CD14-positive monocyte (primary cell): ENCODE measurements at regions not wholly inside any gene's neighbourhood (a gene's known extent, or its start where the extent isn't known, plus 50 kb on each side); places are given as distances from the start of the nearest gene placed in this dataset.

ENCODE experiments used
- DNase-seq, 3 donors: peaks; one replicate each; pipeline ENCODE4 v3.0.0-alpha.2; 2011 to 2022
- H2AFZ ChIP-seq: 2 replicates; pipeline ENCODE4 v1.6.0; 2012; ENCODE audit warnings: mild to moderate bottlenecking, low read depth, low read length, inconsistent platforms; ENCODE audit not compliant: insufficient read depth, poor library complexity, severe bottlenecking
- H3K27ac ChIP-seq, 2 donors: 1 replicate in 1 of 2; 2 replicates in 1 of 2; pipeline ENCODE4 v1.5.1; 2012 to 2013; ENCODE audit warnings: low read length in 2 of 2, control low read depth in 1 of 2, inconsistent platforms in 1 of 2, low read depth in 1 of 2, mild to moderate bottlenecking in 1 of 2
- H3K27me3 ChIP-seq, 2 donors: one replicate each; pipeline versions ENCODE4 v1.6.0 to v1.6.1; 2011 to 2013; ENCODE audit warnings: low read length in 2 of 2; ENCODE audit not compliant: control insufficient read depth in 2 of 2, insufficient read depth in 2 of 2
- H3K36me3 ChIP-seq, 2 donors: replicated peaks in 1 of 2; 1 replicate in 1 of 2; 2 replicates in 1 of 2; pipeline versions ENCODE4 v1.5.1 to v1.6.1; 2012 to 2013; ENCODE audit warnings: low read length in 2 of 2, control low read depth in 1 of 2, inconsistent platforms in 1 of 2, mild to moderate bottlenecking in 1 of 2; ENCODE audit not compliant: insufficient read depth in 2 of 2, control insufficient read depth in 1 of 2
- H3K4me1 ChIP-seq, 2 donors: 1 replicate in 1 of 2; 2 replicates in 1 of 2; pipeline versions ENCODE4 v1.5.1 to v1.6.1; 2012 to 2013; ENCODE audit warnings: low read length in 2 of 2, control low read depth in 1 of 2, inconsistent platforms in 1 of 2, mild to moderate bottlenecking in 1 of 2, moderate library complexity in 1 of 2; ENCODE audit not compliant: insufficient read depth in 2 of 2, control insufficient read depth in 1 of 2
- H3K4me2 ChIP-seq: replicated peaks from 2 replicates; pipeline ENCODE3; 2012; ENCODE audit warnings: low read length, moderate library complexity, mild to moderate bottlenecking; ENCODE audit not compliant: poor library complexity, severe bottlenecking; ENCODE audit errors: extremely low read depth
- H3K4me3 ChIP-seq, 3 experiments: fragments of 200-600 bp in 1 of 3; sonication (generic) in 1 of 3; replicated peaks in 1 of 3; 1 replicate in 2 of 3; 2 replicates in 1 of 3; pipeline ENCODE4 v1.5.1; 2011 to 2013; ENCODE audit warnings: low read length in 3 of 3, mild to moderate bottlenecking in 3 of 3, control low read depth in 2 of 3, low read depth in 2 of 3, inconsistent platforms in 1 of 3, moderate library complexity in 1 of 3
- H3K79me2 ChIP-seq: 2 replicates; pipeline ENCODE4 v1.6.0; 2012; ENCODE audit warnings: mild to moderate bottlenecking, control low read depth, inconsistent platforms, low read length, moderate library complexity; ENCODE audit not compliant: insufficient read depth
- H3K9ac ChIP-seq: 2 replicates; pipeline ENCODE4 v1.6.0; 2017; ENCODE audit warnings: low read length, mild to moderate bottlenecking; ENCODE audit not compliant: insufficient read depth, poor library complexity, severe bottlenecking
- H3K9me3 ChIP-seq, 2 donors: replicated peaks in 1 of 2; 1 replicate in 1 of 2; 2 replicates in 1 of 2; pipeline versions ENCODE4 v1.5.1 to v1.6.1; 2012 to 2013; ENCODE audit warnings: low read length in 2 of 2, control low read depth in 1 of 2; ENCODE audit not compliant: control insufficient read depth in 1 of 2, insufficient read depth in 1 of 2
- H4K20me1 ChIP-seq: 2 replicates; pipeline ENCODE4 v1.6.0; 2012; ENCODE audit warnings: mild to moderate bottlenecking, low read length, control low read depth, moderate library complexity; ENCODE audit not compliant: insufficient read depth
- H3K27ac Mint-ChIP-seq, 7 donors: one replicate each; pipeline ENCODE4 v1.8.0; 2020; ENCODE audit warnings: mild to moderate bottlenecking in 7 of 7, mixed read lengths in 7 of 7, moderate library complexity in 6 of 7, inconsistent platforms in 2 of 7
- H3K27me3 Mint-ChIP-seq, 3 donors: one replicate each; pipeline ENCODE4 v1.8.0; 2021 to 2022; ENCODE audit warnings: low read depth in 3 of 3, mild to moderate bottlenecking in 3 of 3, mixed read lengths in 3 of 3, moderate library complexity in 3 of 3, inconsistent platforms in 1 of 3
- H3K36me3 Mint-ChIP-seq, 2 donors: one replicate each; pipeline ENCODE4 v1.8.0; 2020; ENCODE audit warnings: mixed read lengths in 2 of 2, inconsistent platforms in 1 of 2, mild to moderate bottlenecking in 1 of 2
- H3K4me1 Mint-ChIP-seq: one replicate; pipeline ENCODE4 v1.8.0; 2020; ENCODE audit warnings: mild to moderate bottlenecking, mixed read lengths
- H3K4me3 Mint-ChIP-seq, 2 donors: one replicate each; pipeline ENCODE4 v1.8.0; 2020; ENCODE audit warnings: mild to moderate bottlenecking in 2 of 2, mixed read lengths in 2 of 2, moderate library complexity in 1 of 2
- H3K9me3 Mint-ChIP-seq, 7 donors: one replicate each; pipeline ENCODE4 v1.8.0; 2020 to 2022; ENCODE audit warnings: mixed read lengths in 7 of 7, mild to moderate bottlenecking in 6 of 7, moderate library complexity in 6 of 7, inconsistent platforms in 2 of 7
- WGBS: methylation state at CpG from one replicate; pipeline ENCODE4 v1.1.5; 2013; ENCODE audit warnings: missing lambda C conversion rate; ENCODE audit not compliant: insufficient coverage; 5-methylcytosine and 5-hydroxymethylcytosine counted together
- intact Hi-C, 2 donors: fragments of 100-400 bp; cut with micrococcal nuclease; formaldehyde crosslinking; loops; one replicate each; pipeline versions ENCODE4 v1.15.0 to v1.15.1; 2023
- TF ChIP-seq, protein P1 (sequence below): fragments of 200-600 bp; IDR thresholded peaks from one replicate; pipeline ENCODE4 v1.8.0; 2022; ENCODE audit warnings: antibody characterized with exemption, mild to moderate bottlenecking

DNA sequence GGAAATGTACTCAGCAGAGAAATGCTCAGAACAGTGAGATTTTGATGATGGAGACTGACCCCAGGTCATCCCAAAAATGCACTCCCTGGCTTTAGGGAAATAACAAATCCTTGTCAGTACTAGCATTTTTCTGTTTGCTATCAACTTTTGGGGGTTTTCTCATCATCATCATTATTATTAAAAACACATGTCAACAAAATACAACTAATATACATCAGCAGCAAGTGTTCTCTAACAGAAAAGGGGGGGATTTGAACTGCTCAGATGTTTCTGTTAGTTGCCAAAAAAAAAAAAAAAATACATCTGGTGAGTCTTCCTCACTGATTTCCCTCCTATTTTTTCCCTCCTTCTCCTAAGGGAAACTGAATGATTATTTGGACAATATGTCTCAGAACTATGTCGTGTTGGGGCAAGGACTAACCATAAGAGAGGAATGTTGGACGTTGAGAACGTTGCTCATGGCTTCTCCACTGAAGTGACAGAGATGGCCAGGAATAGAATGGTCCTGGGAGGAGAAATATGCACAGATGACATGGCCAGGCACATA lies 230.0 kb upstream of the MCTP2 start:
- Histone ChIP-seq H3K36me3 (no peaks in the 10 kb centered on the region), H3K9me3 (no peaks in the 10 kb centered on the region), H3K79me2 (no peaks in the 10 kb centered on the region), H3K4me1 (no peaks in the 10 kb centered on the region), H3K4me3 (no peak overlapping the region), H2AFZ (no peak overlapping the region), H3K27me3 (no peaks in the 10 kb centered on the region), H3K9ac (no peak overlapping the region), H3K4me2 (no peak overlapping the region), H4K20me1 (no peaks in the 10 kb centered on the region), H3K27ac (no peak overlapping the region)
- WGBS: no CpG with 5 or more reads among the region's 3 CpGs
- intact Hi-C loops: no loop called here
- H3K27me3 Mint-ChIP-seq: peaks cover 0 to 2% (median 2%) of the 10 kb centered on the region in 3 donors
- no peak overlapping the region for H3K4me3 Mint-ChIP-seq
- no peak overlapping the region for H3K27ac Mint-ChIP-seq
- TF ChIP-seq, protein P1, sequence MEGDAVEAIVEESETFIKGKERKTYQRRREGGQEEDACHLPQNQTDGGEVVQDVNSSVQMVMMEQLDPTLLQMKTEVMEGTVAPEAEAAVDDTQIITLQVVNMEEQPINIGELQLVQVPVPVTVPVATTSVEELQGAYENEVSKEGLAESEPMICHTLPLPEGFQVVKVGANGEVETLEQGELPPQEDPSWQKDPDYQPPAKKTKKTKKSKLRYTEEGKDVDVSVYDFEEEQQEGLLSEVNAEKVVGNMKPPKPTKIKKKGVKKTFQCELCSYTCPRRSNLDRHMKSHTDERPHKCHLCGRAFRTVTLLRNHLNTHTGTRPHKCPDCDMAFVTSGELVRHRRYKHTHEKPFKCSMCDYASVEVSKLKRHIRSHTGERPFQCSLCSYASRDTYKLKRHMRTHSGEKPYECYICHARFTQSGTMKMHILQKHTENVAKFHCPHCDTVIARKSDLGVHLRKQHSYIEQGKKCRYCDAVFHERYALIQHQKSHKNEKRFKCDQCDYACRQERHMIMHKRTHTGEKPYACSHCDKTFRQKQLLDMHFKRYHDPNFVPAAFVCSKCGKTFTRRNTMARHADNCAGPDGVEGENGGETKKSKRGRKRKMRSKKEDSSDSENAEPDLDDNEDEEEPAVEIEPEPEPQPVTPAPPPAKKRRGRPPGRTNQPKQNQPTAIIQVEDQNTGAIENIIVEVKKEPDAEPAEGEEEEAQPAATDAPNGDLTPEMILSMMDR: no peak
- H3K4me1 Mint-ChIP-seq: no peaks in the 10 kb centered on the region
- peaks cover 0 to 7% (median 0%) of the 10 kb centered on the region in 7 donors for H3K9me3 Mint-ChIP-seq
- no peak for DNase-seq
- no peaks in the 10 kb centered on the region for H3K36me3 Mint-ChIP-seq

DNA sequence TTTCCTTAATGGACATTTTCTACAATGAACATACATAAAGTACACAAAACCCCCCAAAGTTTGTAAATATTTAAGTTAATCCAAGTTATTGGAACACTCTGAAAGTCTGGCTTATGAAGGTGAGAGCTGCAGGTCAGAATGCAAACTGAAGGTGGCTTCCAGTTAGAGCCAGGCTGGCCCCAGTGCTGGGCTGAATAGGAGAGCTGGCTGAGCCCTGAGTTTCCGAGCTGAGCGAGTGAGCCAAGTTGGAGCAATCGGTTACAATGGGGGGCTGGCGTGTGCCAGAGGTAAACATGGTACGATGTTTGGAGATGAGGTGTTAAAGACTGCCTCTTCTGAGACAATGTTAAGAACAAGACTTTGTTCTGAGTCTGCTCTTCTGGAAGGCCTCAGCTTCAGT lies 230.8 kb upstream of the MCTP2 start:
- H3K4me1 Mint-ChIP-seq: no peaks in the 10 kb centered on the region
- no peak overlapping the region for H3K27ac Mint-ChIP-seq
- H3K4me3 Mint-ChIP-seq: no peak overlapping the region
- no peaks in the 10 kb centered on the region for H3K27me3 ChIP-seq
- no peaks in the 10 kb centered on the region for H4K20me1 ChIP-seq
- peaks cover 0 to under 1% (median 0%) of the 10 kb centered on the region in 7 donors for H3K9me3 Mint-ChIP-seq
- intact Hi-C loops: no loop called here
- peaks cover 0 to 2% (median 0%) of the 10 kb centered on the region in 3 donors for H3K27me3 Mint-ChIP-seq
- H3K4me1 ChIP-seq: no peaks in the 10 kb centered on the region
- H3K27ac ChIP-seq: no peak overlapping the region
- no peaks in the 10 kb centered on the region for H3K9me3 ChIP-seq
- WGBS: 93% methylated on average over 5 of the region's 5 CpGs
- H3K9ac ChIP-seq: no peak overlapping the region
- H2AFZ ChIP-seq: no peak overlapping the region
- no peaks in the 10 kb centered on the region for H3K36me3 ChIP-seq
- no peak overlapping the region for H3K4me2 ChIP-seq
- no peaks in the 10 kb centered on the region for H3K79me2 ChIP-seq
- no peaks in the 10 kb centered on the region for H3K36me3 Mint-ChIP-seq
- no peak for DNase-seq
- TF ChIP-seq, protein P1: no peak
- no peak overlapping the region for H3K4me3 ChIP-seq
